Endothelial cell of umbilical vein (primary cell): ENCODE measurements at regions not wholly inside any gene's neighbourhood (a gene's known extent, or its start where the extent isn't known, plus 50 kb on each side); places are given as distances from the start of the nearest gene placed in this dataset.

ENCODE experiments used
- BruUV-seq: library from RNA; stranded (reverse); fragments of 400-500 nt; replicated peaks from 2 replicates; lab custom pipeline; 2021; lab: Mats Ljungman, UMichigan
- CTCF ChIA-PET: fragments of 300-600, 350-600 bp; sonication (Branson Sonifier 250); formaldehyde crosslinking; loops from one replicate; lab custom pipeline; 2021; ENCODE audit warnings: antibody characterized with exemption, inconsistent platforms; lab: Charles Lee
- POLR2A ChIA-PET: fragments of 300-600, 350-600 bp; sonication (Branson Sonifier 250); formaldehyde crosslinking; loops from one replicate; lab custom pipeline; 2021; ENCODE audit warnings: antibody characterized with exemption, inconsistent platforms; lab: Charles Lee
- DNase-seq: peaks from one replicate; pipeline ENCODE4 v3.0.0-alpha.2; 2011; ENCODE audit warnings: low read depth, low spot score
- FAIRE-seq: peaks from 2 replicates; lab custom pipeline; 2011; peaks lifted over from hg19 to GRCh38; lab: Jason Lieb, UNC
- H2AFZ ChIP-seq: 2 replicates; pipeline ENCODE4 v1.6.0; 2012; ENCODE audit warnings: low read depth, low read length, control low read depth, inconsistent platforms
- H3K27ac ChIP-seq: 2 replicates; pipeline ENCODE4 v1.5.1; 2011; ENCODE audit warnings: low read depth, mild to moderate bottlenecking, control low read depth, low read length, moderate library complexity; ENCODE audit not compliant: insufficient read depth
- H3K27me3 ChIP-seq, 2 experiments: 2 replicates each; pipeline versions ENCODE4 v1.6.0 to v1.6.1; 2011; ENCODE audit warnings: low read length in 2 of 2, mixed read lengths in 1 of 2; ENCODE audit not compliant: control insufficient read depth in 2 of 2, insufficient read depth in 2 of 2
- H3K36me3 ChIP-seq, 2 experiments: 2 replicates in 1 of 2; 3 replicates in 1 of 2; pipeline ENCODE4 v1.5.1; 2011; ENCODE audit warnings: low read length in 2 of 2, mild to moderate bottlenecking in 1 of 2, moderate library complexity in 1 of 2; ENCODE audit not compliant: control insufficient read depth in 2 of 2, insufficient read depth in 2 of 2; ENCODE audit errors: extremely low read depth in 1 of 2
- H3K4me1 ChIP-seq: 3 replicates; pipeline ENCODE4 v1.5.1; 2011; ENCODE audit warnings: mild to moderate bottlenecking, low read length; ENCODE audit not compliant: control insufficient read depth, insufficient read depth; ENCODE audit errors: extremely low read depth
- H3K4me2 ChIP-seq: 2 replicates; pipeline ENCODE4 v1.6.1; 2011; ENCODE audit warnings: low read length, control low read depth, mixed read lengths; ENCODE audit not compliant: insufficient read depth
- H3K4me3 ChIP-seq, 3 experiments: fragments of 200-600 bp in 1 of 3; sonication (generic), shearing (Covaris generic) in 1 of 3; replicated peaks in 1 of 3; 2 replicates each; pipeline ENCODE4 v1.5.1; 2011 to 2016; ENCODE audit warnings: control low read depth in 3 of 3, low read length in 3 of 3, mild to moderate bottlenecking in 2 of 3, inconsistent platforms in 1 of 3, low read depth in 1 of 3, moderate library complexity in 1 of 3; ENCODE audit not compliant: insufficient read depth in 1 of 3
- H3K79me2 ChIP-seq: 2 replicates; pipeline ENCODE4 v1.6.0; 2012; ENCODE audit warnings: low read length, inconsistent platforms; ENCODE audit not compliant: control insufficient read depth, insufficient read depth
- H3K9ac ChIP-seq: replicated peaks from 2 replicates; pipeline ENCODE3; 2011; ENCODE audit warnings: low read length, control low read depth; ENCODE audit not compliant: insufficient read depth; ENCODE audit errors: extremely low read depth
- H3K9me1 ChIP-seq: replicated peaks from 3 replicates; pipeline ENCODE4 v1.6.0; 2011; ENCODE audit warnings: mild to moderate bottlenecking, low read length; ENCODE audit not compliant: control insufficient read depth, insufficient read depth; ENCODE audit errors: extremely low read depth
- H3K9me3 ChIP-seq: replicated peaks from 2 replicates; pipeline ENCODE4 v1.5.1; 2012; ENCODE audit warnings: low read length, inconsistent platforms; ENCODE audit not compliant: control insufficient read depth, insufficient read depth
- H4K20me1 ChIP-seq: replicated peaks from 2 replicates; pipeline ENCODE3; 2011; ENCODE audit warnings: mild to moderate bottlenecking, low read length; ENCODE audit not compliant: control insufficient read depth, insufficient read depth; ENCODE audit errors: extremely low read depth
- CTCF ChIP-seq, 2 donors: IDR thresholded peaks; 1 replicate in 1 of 2; 2 replicates in 1 of 2; pipeline ENCODE4 v1.5.1; 2011; ENCODE audit warnings: low read length in 2 of 2, mild to moderate bottlenecking in 2 of 2, moderate library complexity in 2 of 2, control low read depth in 1 of 2, inconsistent platforms in 1 of 2, low read depth in 1 of 2; ENCODE audit not compliant: insufficient read depth in 1 of 2; ENCODE audit errors: extremely low read depth in 1 of 2
- EZH2 ChIP-seq: IDR thresholded peaks from 2 replicates; pipeline ENCODE4 v1.6.1; 2012; ENCODE audit warnings: borderline replicate concordance, low read depth, mild to moderate bottlenecking, moderate library complexity, low read length, inconsistent platforms; ENCODE audit not compliant: severe bottlenecking
- FOS ChIP-seq: IDR thresholded peaks from 2 replicates; pipeline ENCODE4 v1.6.1; 2011; ENCODE audit warnings: mild to moderate bottlenecking, low read length, moderate library complexity, borderline replicate concordance; ENCODE audit not compliant: insufficient read depth
- GATA2 ChIP-seq: IDR thresholded peaks from 2 replicates; pipeline ENCODE4 v1.7.0; 2011; ENCODE audit warnings: low read depth, mild to moderate bottlenecking, moderate library complexity, mixed read lengths, low read length; ENCODE audit not compliant: insufficient read length, insufficient read depth
- JUN ChIP-seq: IDR thresholded peaks from 2 replicates; pipeline ENCODE4 v1.6.1; 2011; ENCODE audit warnings: borderline replicate concordance, low read depth; ENCODE audit not compliant: insufficient read length, insufficient read depth
- MAX ChIP-seq: IDR thresholded peaks from 2 replicates; pipeline ENCODE4 v1.6.1; 2011; ENCODE audit not compliant: insufficient read depth, insufficient read length
- MYC ChIP-seq: IDR thresholded peaks from one replicate; pipeline ENCODE4 v1.6.1; 2011; ENCODE audit warnings: mild to moderate bottlenecking, low read depth, low read length
- POLR2A ChIP-seq: IDR thresholded peaks from 2 replicates; pipeline ENCODE4 v1.6.1; 2012; ENCODE audit warnings: low read depth, mild to moderate bottlenecking, control low read depth, low read length
- POLR2AphosphoS5 ChIP-seq: IDR thresholded peaks from 2 replicates; pipeline ENCODE4 v1.6.1; 2012; ENCODE audit warnings: low read depth, mild to moderate bottlenecking, control low read depth, low read length, moderate library complexity; ENCODE audit not compliant: insufficient read depth
- dilution Hi-C: fragments of 300-500 bp; cut with MboI; formaldehyde crosslinking; loops from one replicate; pipeline ENCODE4 v1.15.0; 2019; ENCODE audit warnings: low sequenced_read_pairs; ENCODE audit not compliant: extremely low pct_ligation_motif_present
- intact Hi-C: fragments of 100-400 bp; cut with micrococcal nuclease; formaldehyde crosslinking; loops from one replicate; pipeline ENCODE4 v1.10.0; 2022

GRCh38 chr22:48340727-48341709 is 1486.7 kb downstream of the BRD1 start:
- dilution Hi-C loops = no loop called here
- POLR2A ChIA-PET = no interaction called here

More at GRCh38 chr22:48340727-48341709, 1486.7 kb downstream of the BRD1 start:
- no peak overlapping the region for H3K4me2 ChIP-seq
- no peaks in the 10 kb centered on the region for H4K20me1 ChIP-seq
- CTCF ChIA-PET = no interaction called here
- intact Hi-C loops = no loop called here
- FAIRE-seq = no peak
- no peaks in the 10 kb centered on the region for H3K79me2 ChIP-seq
- no TSS peak for BruUV-seq
- H3K9ac ChIP-seq = no peak overlapping the region
- H3K27me3 ChIP-seq = no peaks in the 10 kb centered on the region
- no peaks in the 10 kb centered on the region for H3K36me3 ChIP-seq
- no peaks in the 10 kb centered on the region for H3K9me1 ChIP-seq
- DNase-seq = no peak
- no peak overlapping the region for H2AFZ ChIP-seq
- H3K4me1 ChIP-seq = no peaks in the 10 kb centered on the region
- peaks cover 13% of the 10 kb centered on the region for H3K9me3 ChIP-seq
- no peak overlapping the region for H3K4me3 ChIP-seq
- H3K27ac ChIP-seq = no peak overlapping the region
- no peak for TF ChIP-seq EZH2
- TF ChIP-seq GATA2 = no peak
- TF ChIP-seq FOS = no peak
- TF ChIP-seq CTCF (IDR thresholded peaks at IDR 0.05; ENCODE audit: extremely low read depth in 1 of 2, insufficient read depth in 1 of 2, low read depth in 1 of 2, low read length in 2 of 2) = no peak
- no peak for TF ChIP-seq MAX
- TF ChIP-seq MYC = no peak
- TF ChIP-seq POLR2AphosphoS5 = no peak
- TF ChIP-seq JUN = no peak
- TF ChIP-seq POLR2A = no peak
